H9 (cell line): ENCODE measurements at regions not wholly inside any gene's neighbourhood (a gene's known extent, or its start where the extent isn't known, plus 50 kb on each side); places are given as distances from the start of the nearest gene placed in this dataset.

Experiments
- DNase-seq: peaks from one replicate; pipeline ENCODE4 v3.0.0-alpha.2; 2017
- H2AFZ ChIP-seq: one replicate; pipeline ENCODE4 v1.6.1; 2013; ENCODE audit warnings: mild to moderate bottlenecking, low read length, control low read depth, moderate library complexity
- H2AK5ac ChIP-seq: 2 replicates; pipeline ENCODE4 v1.6.1; 2013; ENCODE audit warnings: low read length, control low read depth, mixed read lengths; ENCODE audit not compliant: insufficient read length
- H2BK120ac ChIP-seq: one replicate; pipeline ENCODE4 v1.6.1; 2013; ENCODE audit warnings: low read depth, mild to moderate bottlenecking, low read length, control low read depth, inconsistent platforms; ENCODE audit not compliant: poor library complexity, severe bottlenecking
- H2BK12ac ChIP-seq: 2 replicates; pipeline ENCODE4 v1.6.1; 2013; ENCODE audit warnings: low read length, control low read depth, mixed read lengths, low read depth; ENCODE audit not compliant: insufficient read length
- H2BK15ac ChIP-seq: 2 replicates; pipeline ENCODE4 v1.6.1; 2013; ENCODE audit warnings: low read depth, low read length, control low read depth
- H2BK20ac ChIP-seq: one replicate; pipeline ENCODE4 v1.6.1; 2013; ENCODE audit warnings: low read depth, mild to moderate bottlenecking, low read length, control low read depth, inconsistent platforms; ENCODE audit not compliant: poor library complexity, severe bottlenecking
- H2BK5ac ChIP-seq: 2 replicates; pipeline ENCODE4 v1.6.1; 2013; ENCODE audit warnings: low read length, control low read depth, mixed read lengths; ENCODE audit not compliant: insufficient read length
- H3K14ac ChIP-seq: 2 replicates; pipeline ENCODE4 v1.6.1; 2013; ENCODE audit warnings: low read length, control low read depth; ENCODE audit not compliant: insufficient read depth
- H3K18ac ChIP-seq: 2 replicates; pipeline ENCODE4 v1.6.1; 2013; ENCODE audit warnings: low read depth, mild to moderate bottlenecking, mixed read lengths, low read length, control low read depth; ENCODE audit not compliant: insufficient read length
- H3K23ac ChIP-seq: 2 replicates; pipeline ENCODE4 v1.6.1; 2013; ENCODE audit warnings: low read length, control low read depth, mixed read lengths, low read depth; ENCODE audit not compliant: insufficient read length
- H3K23me2 ChIP-seq: 2 replicates; pipeline ENCODE4 v1.6.1; 2013; ENCODE audit warnings: low read depth, mild to moderate bottlenecking, mixed read lengths, low read length, control low read depth; ENCODE audit not compliant: insufficient read length, poor library complexity, severe bottlenecking
- H3K27ac ChIP-seq: 2 replicates; pipeline ENCODE4 v1.5.1; 2013; ENCODE audit warnings: low read length, control low read depth, mixed read lengths, low read depth; ENCODE audit not compliant: insufficient read length
- H3K27me3 ChIP-seq: 2 replicates; pipeline ENCODE4 v1.6.1; 2013; ENCODE audit warnings: low read length, control low read depth, inconsistent platforms; ENCODE audit not compliant: insufficient read depth
- H3K4ac ChIP-seq: 2 replicates; pipeline ENCODE4 v1.6.1; 2013; ENCODE audit warnings: low read depth, mild to moderate bottlenecking, control low read depth, inconsistent platforms, low read length, moderate library complexity
- H3K4me1 ChIP-seq: 2 replicates; pipeline ENCODE4 v1.6.1; 2013; ENCODE audit warnings: low read length, control low read depth, inconsistent platforms; ENCODE audit not compliant: insufficient read depth
- H3K4me2 ChIP-seq: 2 replicates; pipeline ENCODE4 v1.6.1; 2013; ENCODE audit warnings: low read length, control low read depth, mixed read lengths; ENCODE audit not compliant: insufficient read length, insufficient read depth
- H3K56ac ChIP-seq: 2 replicates; pipeline ENCODE4 v1.6.1; 2013; ENCODE audit warnings: low read depth, mild to moderate bottlenecking, mixed read lengths, low read length, control low read depth; ENCODE audit not compliant: insufficient read length
- H3K79me1 ChIP-seq: 2 replicates; pipeline ENCODE4 v1.6.1; 2013; ENCODE audit warnings: low read depth, mild to moderate bottlenecking, moderate library complexity, low read length, control low read depth, inconsistent platforms; ENCODE audit not compliant: insufficient read depth, poor library complexity, severe bottlenecking
- H3K79me2 ChIP-seq: 2 replicates; pipeline ENCODE4 v1.6.1; 2013; ENCODE audit warnings: low read length, control low read depth, inconsistent platforms; ENCODE audit not compliant: insufficient read depth
- H3K9ac ChIP-seq: 2 replicates; pipeline ENCODE4 v1.6.1; 2013; ENCODE audit warnings: low read length, control low read depth, mixed read lengths; ENCODE audit not compliant: insufficient read length; ENCODE audit errors: extremely low read depth
- H3K9me3 ChIP-seq: one replicate; pipeline ENCODE4 v1.6.1; 2013; ENCODE audit warnings: low read depth, low read length, inconsistent platforms; ENCODE audit not compliant: control insufficient read depth
- H3T11ph ChIP-seq: one replicate; pipeline ENCODE4 v1.6.1; 2013; ENCODE audit warnings: mild to moderate bottlenecking, low read length, control low read depth, inconsistent platforms
- H4K20me1 ChIP-seq: one replicate; pipeline ENCODE4 v1.6.1; 2013; ENCODE audit not compliant: control insufficient read depth, insufficient read length, insufficient read depth
- H4K5ac ChIP-seq: 2 replicates; pipeline ENCODE4 v1.6.1; 2013; ENCODE audit warnings: low read depth, mild to moderate bottlenecking, mixed read lengths, low read length, control low read depth; ENCODE audit not compliant: insufficient read length
- H4K8ac ChIP-seq: replicated peaks from 2 replicates; pipeline ENCODE4 v1.6.1; 2013; ENCODE audit warnings: low read length, control low read depth, mixed read lengths, low read depth; ENCODE audit not compliant: insufficient read length
- H4K91ac ChIP-seq: 2 replicates; pipeline ENCODE4 v1.6.1; 2013; ENCODE audit warnings: low read depth, mild to moderate bottlenecking, moderate library complexity, mixed read lengths, low read length, control low read depth; ENCODE audit not compliant: insufficient read length
- H3K27ac Mint-ChIP-seq, 3 experiments: 2 replicates in 2 of 3; 3 replicates in 1 of 3; pipeline ENCODE4 v1.8.0; 2020 to 2021; ENCODE audit warnings: mixed read lengths in 3 of 3, mild to moderate bottlenecking in 1 of 3, moderate library complexity in 1 of 3
- H3K27me3 Mint-ChIP-seq: 2 replicates; pipeline ENCODE4 v1.8.0; 2021; ENCODE audit warnings: low read depth, mild to moderate bottlenecking, moderate library complexity, mixed read lengths
- H3K36me3 Mint-ChIP-seq, 3 experiments: 2 replicates in 2 of 3; 3 replicates in 1 of 3; pipeline ENCODE4 v1.8.0; 2020 to 2021; ENCODE audit warnings: low read depth in 3 of 3, mixed read lengths in 3 of 3; ENCODE audit not compliant: insufficient read depth in 1 of 3
- H3K4me1 Mint-ChIP-seq, 2 experiments: 2 replicates each; pipeline ENCODE4 v1.8.0; 2020; ENCODE audit warnings: mixed read lengths in 2 of 2
- H3K4me3 Mint-ChIP-seq, 2 experiments: 2 replicates in 1 of 2; 3 replicates in 1 of 2; pipeline ENCODE4 v1.8.0; 2020 to 2021; ENCODE audit warnings: mild to moderate bottlenecking in 2 of 2, mixed read lengths in 2 of 2, moderate library complexity in 1 of 2
- H3K9me3 Mint-ChIP-seq, 2 experiments: 2 replicates in 1 of 2; 3 replicates in 1 of 2; pipeline ENCODE4 v1.8.0; 2020; ENCODE audit warnings: mild to moderate bottlenecking in 2 of 2, mixed read lengths in 2 of 2, moderate library complexity in 1 of 2
- CTCF ChIP-seq: fragments of 200-600 bp; sonication (generic); conservative IDR thresholded peaks from 3 replicates; pipeline ENCODE4 v1.8.0; 2021; ENCODE audit warnings: antibody characterized with exemption, mild to moderate bottlenecking
- WGBS: extraction: QIAGEN DNeasy Blood & Tissue Kit; methylation state at CpG from one replicate; pipeline ENCODE4 v1.1.7; 2013; ENCODE audit warnings: missing lambda C conversion rate, low lambda C conversion rate, mixed read lengths; ENCODE audit not compliant: insufficient read length; ENCODE audit errors: extremely low coverage; 5-methylcytosine and 5-hydroxymethylcytosine counted together

- TF ChIP-seq CTCF = no peak
- H2AFZ ChIP-seq = no peak overlapping the region
- no peak overlapping the region for H3K4me2 ChIP-seq
- H3T11ph ChIP-seq = no peak overlapping the region
- H2AK5ac ChIP-seq = no peak overlapping the region
- no peak overlapping the region for H2BK15ac ChIP-seq
- Mint-ChIP-seq H3K27ac (no peak overlapping the region), H3K27me3 (no peaks in the 10 kb centered on the region; the same call in none of the 2 replicates), H3K36me3 (no peaks in the 10 kb centered on the region), H3K4me1 (no peaks in the 10 kb centered on the region), H3K4me3 (no peak overlapping the region), H3K9me3 (no peaks in the 10 kb centered on the region)
- no peak for DNase-seq
- H3K14ac ChIP-seq = no peak overlapping the region
- H4K8ac ChIP-seq = no peak overlapping the region
- no peak overlapping the region for H4K91ac ChIP-seq
- H3K27me3 ChIP-seq = no peaks in the 10 kb centered on the region
- H3K4ac ChIP-seq = no peak overlapping the region
- H2BK12ac ChIP-seq = no peak overlapping the region
- H2BK120ac ChIP-seq = no peak overlapping the region
- H3K4me1 ChIP-seq = no peaks in the 10 kb centered on the region
- no peak overlapping the region for H3K9ac ChIP-seq
- WGBS = no CpG with 5 or more reads among the region's 7 CpGs
- H3K23me2 ChIP-seq = no peaks in the 10 kb centered on the region
- no peaks in the 10 kb centered on the region for H3K79me2 ChIP-seq
- no peak overlapping the region for H3K23ac ChIP-seq
- H2BK20ac ChIP-seq = no peak overlapping the region
- H3K18ac ChIP-seq = no peak overlapping the region
- H3K79me1 ChIP-seq = no peaks in the 10 kb centered on the region
- no peak overlapping the region for H2BK5ac ChIP-seq
- no peaks in the 10 kb centered on the region for H3K9me3 ChIP-seq
- H4K5ac ChIP-seq = no peak overlapping the region
- no peak overlapping the region for H3K27ac ChIP-seq
- no peak overlapping the region for H3K56ac ChIP-seq
- H4K20me1 ChIP-seq = no peaks in the 10 kb centered on the region
Measured at GRCh38 chr10:23608926-23609325, 170.1 kb downstream of the OTUD1 start.
